ENCODE measurements at regions not wholly inside any gene's neighbourhood (a gene's known extent, or its start where the extent isn't known, plus 50 kb on each side); places are given as distances from the start of the nearest gene placed in this dataset.

DNA sequence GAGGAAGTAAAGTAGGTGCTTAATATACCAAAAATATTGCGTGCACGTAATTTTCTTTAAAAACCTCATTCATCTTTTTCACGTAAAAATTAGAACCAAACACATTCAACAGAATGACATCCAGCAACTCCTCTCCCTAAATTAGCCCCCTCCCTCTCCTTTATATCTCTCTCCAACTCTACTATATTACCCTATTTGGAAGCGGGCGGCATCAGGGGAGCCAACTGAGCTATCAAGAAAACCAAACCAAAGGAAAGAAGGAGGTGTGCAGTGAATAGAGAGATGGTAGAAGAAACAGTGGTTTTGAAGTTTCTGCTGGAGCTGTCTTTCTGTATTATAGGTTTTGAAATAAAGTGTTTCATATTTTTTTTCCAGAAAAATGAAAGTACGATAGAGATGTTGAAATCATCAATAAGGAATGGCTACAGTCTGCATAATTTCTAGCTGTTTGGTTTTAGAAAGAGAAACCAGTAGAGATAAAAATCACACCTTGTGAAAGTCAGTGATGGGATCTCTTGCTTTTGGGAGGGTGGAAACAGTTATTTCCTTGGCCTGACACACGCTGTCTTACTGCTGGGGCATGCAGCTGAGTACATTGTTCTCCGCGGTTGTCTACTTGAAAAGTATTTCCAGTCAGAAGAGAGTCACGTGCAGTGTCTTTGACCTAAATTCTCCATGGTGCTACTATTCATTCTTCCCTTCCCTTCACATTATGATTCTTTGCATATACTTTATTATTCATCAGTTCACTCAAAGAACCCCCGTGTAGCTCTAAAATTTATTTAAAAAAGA lies 94.1 kb upstream of the WDR17 start:
- no peak overlapping the region for H3K4me3 ChIP-seq (ENCODE audit: low read depth, low read length)
- DNase-seq (ENCODE audit: low read depth, low spot score) = no peak
- TF ChIP-seq, protein P1, sequence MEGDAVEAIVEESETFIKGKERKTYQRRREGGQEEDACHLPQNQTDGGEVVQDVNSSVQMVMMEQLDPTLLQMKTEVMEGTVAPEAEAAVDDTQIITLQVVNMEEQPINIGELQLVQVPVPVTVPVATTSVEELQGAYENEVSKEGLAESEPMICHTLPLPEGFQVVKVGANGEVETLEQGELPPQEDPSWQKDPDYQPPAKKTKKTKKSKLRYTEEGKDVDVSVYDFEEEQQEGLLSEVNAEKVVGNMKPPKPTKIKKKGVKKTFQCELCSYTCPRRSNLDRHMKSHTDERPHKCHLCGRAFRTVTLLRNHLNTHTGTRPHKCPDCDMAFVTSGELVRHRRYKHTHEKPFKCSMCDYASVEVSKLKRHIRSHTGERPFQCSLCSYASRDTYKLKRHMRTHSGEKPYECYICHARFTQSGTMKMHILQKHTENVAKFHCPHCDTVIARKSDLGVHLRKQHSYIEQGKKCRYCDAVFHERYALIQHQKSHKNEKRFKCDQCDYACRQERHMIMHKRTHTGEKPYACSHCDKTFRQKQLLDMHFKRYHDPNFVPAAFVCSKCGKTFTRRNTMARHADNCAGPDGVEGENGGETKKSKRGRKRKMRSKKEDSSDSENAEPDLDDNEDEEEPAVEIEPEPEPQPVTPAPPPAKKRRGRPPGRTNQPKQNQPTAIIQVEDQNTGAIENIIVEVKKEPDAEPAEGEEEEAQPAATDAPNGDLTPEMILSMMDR (IDR thresholded peaks at IDR 0.05; ENCODE audit: insufficient read depth, low read length, missing control alignments) = no peak
- CTCF ChIA-PET = no interaction called here
- POLR2A ChIA-PET = no interaction called here

DNA sequence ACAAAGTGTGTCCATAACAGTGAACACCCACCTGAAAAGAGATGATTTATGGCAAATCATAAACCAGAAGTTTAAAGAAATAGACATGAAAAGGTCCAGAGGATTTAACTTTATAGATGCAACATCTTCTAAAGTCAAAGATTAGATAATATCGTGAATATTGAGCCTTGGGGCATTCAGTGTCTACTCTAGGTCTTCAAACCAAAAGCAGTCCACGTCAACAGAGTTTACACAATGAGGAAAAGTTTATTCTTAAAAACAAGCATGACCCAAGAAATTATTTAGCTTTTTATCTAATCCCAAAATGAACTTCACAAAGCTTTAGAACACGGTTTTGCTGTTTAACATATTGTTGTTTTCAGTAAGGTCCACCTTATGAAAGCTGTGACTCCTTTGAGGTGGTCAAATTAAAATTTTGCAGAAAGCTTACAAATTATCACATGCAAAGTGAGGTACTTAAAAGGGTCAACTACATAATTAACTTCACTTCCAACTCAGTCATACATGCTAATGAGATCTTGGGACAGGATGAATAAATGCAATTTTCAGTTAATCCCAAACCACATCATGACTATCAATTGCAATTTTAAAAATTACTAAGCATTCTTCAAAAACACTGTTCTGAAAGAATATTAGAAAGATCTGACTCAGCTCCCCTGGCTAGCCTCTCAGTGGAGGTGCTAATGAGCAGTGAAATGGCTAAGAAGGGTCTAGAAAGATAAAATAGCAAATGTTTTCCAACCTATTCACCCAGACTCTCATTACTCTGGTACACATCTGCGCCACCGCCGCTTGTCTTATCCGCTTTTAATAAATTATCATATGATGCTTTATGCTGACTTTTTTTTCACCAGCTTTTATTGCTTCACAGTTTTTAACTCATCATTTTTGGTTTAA lies 92.4 kb upstream of the WDR17 start:
- CTCF ChIA-PET = no interaction called here
- H3K4me3 ChIP-seq (ENCODE audit: low read depth, low read length) = no peak overlapping the region
- DNase-seq (ENCODE audit: low read depth, low spot score) = no peak
- POLR2A ChIA-PET = no interaction called here
- TF ChIP-seq, protein P1 (IDR thresholded peaks at IDR 0.05; ENCODE audit: insufficient read depth, low read length, missing control alignments) = no peak

DNA sequence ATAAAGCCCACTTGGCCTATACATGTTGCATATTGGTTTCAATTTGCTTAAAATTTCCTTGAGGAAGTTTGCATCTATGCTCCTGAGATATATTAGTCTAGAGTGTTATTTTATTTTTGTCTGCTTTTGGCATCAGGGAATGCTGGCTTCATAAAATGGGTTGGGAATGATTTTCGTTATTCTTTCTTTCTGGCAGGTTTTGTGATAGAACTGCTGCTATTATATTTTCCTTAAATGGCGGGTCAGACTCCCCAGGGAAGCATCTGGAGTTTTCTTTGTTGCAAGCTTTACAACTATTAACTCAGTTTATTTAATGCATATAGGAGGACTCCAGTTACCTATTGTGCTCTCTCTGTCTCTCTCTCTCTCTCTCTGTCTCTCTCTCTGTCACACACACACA lies 82.0 kb upstream of the WDR17 start:
- no peak overlapping the region for H3K4me3 ChIP-seq (ENCODE audit: low read depth, low read length)
- POLR2A ChIA-PET = no interaction called here
- TF ChIP-seq, protein P1 (IDR thresholded peaks at IDR 0.05; ENCODE audit: insufficient read depth, low read length, missing control alignments) = no peak
- CTCF ChIA-PET = no interaction called here
- no peak for DNase-seq (ENCODE audit: low read depth, low spot score)

DNA sequence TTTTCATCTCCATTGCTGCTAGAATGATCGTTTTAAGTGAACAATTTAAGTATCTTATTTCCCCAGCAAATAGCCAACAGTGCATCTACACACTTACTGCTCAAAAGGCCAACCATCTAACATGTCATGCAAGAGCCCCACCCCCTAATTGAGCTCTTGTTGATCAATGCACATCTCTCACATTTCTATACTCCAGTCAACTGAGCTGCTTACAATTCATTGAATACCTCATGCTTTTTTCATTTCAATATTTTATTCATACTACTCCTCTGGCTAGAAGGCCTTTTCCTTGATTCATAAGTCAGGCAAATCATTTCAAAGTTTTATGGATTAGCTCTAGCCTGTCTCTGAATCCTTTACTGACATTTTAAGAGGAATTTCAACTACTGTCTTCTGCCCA lies 79.0 kb upstream of the WDR17 start:
- POLR2A ChIA-PET = no interaction called here
- DNase-seq (ENCODE audit: low read depth, low spot score) = no peak
- no peak overlapping the region for H3K4me3 ChIP-seq (ENCODE audit: low read depth, low read length)
- CTCF ChIA-PET = no interaction called here
- TF ChIP-seq, protein P1 (IDR thresholded peaks at IDR 0.05; ENCODE audit: insufficient read depth, low read length, missing control alignments) = no peak

DNA sequence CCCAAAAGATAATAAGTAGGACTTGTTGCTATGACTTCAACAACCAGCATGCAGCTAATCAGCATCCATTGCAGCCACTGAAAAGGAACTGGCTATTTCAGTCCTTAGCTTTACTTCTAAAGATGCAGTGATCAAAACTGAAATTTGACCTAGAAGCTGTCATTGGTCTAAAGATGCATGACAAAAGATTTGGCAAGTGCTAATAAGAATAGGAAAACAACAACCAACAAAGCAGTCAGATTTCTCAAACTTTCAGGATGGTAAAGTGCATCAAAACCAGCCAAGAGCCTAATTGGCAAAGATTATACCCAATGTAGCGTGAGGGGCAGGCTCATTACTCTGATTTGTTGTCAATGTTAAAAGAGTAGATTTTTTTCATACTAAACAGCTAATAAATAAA lies 77.1 kb upstream of the WDR17 start:
- DNase-seq (ENCODE audit: low read depth, low spot score) = no peak
- no peak overlapping the region for H3K4me3 ChIP-seq (ENCODE audit: low read depth, low read length)
- POLR2A ChIA-PET = no interaction called here
- TF ChIP-seq, protein P1 (IDR thresholded peaks at IDR 0.05; ENCODE audit: insufficient read depth, low read length, missing control alignments) = no peak
- CTCF ChIA-PET = no interaction called here

DNA sequence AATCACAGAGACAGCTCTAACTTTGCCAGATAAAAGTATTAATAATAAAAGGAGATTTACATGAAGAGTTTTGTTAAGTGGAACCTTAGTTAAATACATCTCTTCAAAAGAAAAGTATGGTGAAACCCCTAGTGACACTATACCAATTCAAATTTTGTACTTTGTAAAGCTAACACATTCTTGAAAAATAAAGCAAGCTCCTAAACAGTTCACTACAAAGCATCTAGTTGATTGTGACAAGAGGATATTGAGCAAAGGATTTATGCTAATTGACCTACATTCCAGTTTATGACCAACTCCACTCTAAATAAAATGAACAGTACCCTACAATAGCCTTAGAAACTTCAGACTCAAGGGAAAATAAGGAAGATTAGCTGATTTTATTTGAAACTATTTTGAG lies 69.4 kb upstream of the WDR17 start:
- ChIA-PET CTCF (no interaction called here), POLR2A (no interaction called here)
- no peak overlapping the region for H3K4me3 ChIP-seq (ENCODE audit: low read depth, low read length)
- no peak for DNase-seq (ENCODE audit: low read depth, low spot score)
- TF ChIP-seq, protein P1 (IDR thresholded peaks at IDR 0.05; ENCODE audit: insufficient read depth, low read length, missing control alignments) = no peak
